ENCODE measurements at regions not wholly inside any gene's neighbourhood (a gene's known extent, or its start where the extent isn't known, plus 50 kb on each side); places are given as distances from the start of the nearest gene placed in this dataset.

DNA sequence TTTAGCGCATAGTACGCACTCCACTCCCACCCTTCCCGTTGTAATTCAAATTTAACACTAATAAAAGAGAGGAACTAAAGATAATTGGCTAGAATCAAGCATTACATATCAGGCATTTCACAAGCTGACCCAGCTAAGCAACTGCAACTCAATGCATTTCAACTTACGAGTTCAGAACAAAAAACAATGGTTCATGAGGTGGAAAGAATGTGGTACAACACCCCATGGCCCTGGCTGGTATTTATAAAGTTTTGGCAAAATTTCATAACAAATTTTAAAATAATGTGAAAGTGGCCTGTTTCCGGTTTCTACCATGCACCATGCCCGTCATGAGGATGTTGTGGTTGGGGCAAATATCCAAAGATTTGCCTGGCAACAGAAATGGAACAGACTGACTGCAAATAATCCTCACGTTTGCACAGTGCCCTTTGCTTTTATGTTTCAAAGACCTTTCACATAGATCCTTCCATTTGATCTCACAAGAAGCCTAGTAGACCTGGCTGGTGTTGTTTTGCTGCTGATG is 455.3 kb upstream of the NR2F2 start (continued):
- TF ChIP-seq ZNF462 (CRISPR knock-in tag; IDR thresholded peaks at IDR 0.05): no peak
- TF ChIP-seq, protein P1, sequence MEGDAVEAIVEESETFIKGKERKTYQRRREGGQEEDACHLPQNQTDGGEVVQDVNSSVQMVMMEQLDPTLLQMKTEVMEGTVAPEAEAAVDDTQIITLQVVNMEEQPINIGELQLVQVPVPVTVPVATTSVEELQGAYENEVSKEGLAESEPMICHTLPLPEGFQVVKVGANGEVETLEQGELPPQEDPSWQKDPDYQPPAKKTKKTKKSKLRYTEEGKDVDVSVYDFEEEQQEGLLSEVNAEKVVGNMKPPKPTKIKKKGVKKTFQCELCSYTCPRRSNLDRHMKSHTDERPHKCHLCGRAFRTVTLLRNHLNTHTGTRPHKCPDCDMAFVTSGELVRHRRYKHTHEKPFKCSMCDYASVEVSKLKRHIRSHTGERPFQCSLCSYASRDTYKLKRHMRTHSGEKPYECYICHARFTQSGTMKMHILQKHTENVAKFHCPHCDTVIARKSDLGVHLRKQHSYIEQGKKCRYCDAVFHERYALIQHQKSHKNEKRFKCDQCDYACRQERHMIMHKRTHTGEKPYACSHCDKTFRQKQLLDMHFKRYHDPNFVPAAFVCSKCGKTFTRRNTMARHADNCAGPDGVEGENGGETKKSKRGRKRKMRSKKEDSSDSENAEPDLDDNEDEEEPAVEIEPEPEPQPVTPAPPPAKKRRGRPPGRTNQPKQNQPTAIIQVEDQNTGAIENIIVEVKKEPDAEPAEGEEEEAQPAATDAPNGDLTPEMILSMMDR (conservative IDR thresholded peaks at IDR 0.05; ENCODE audit: low read depth in 2 of 2): no peak
- no peak for TF ChIP-seq EZH2 (IDR thresholded peaks at IDR 0.05; ENCODE audit: low read depth, unreplicated experiment)

GRCh38 chr15:95880031-95880570 is 450.4 kb upstream of the NR2F2 start:
- TF ChIP-seq ZNF114 (CRISPR knock-in tag; IDR thresholded peaks at IDR 0.05) (no peak), STAT1 (IDR thresholded peaks at IDR 0.05; ENCODE audit: unreplicated experiment) (no peak), CREB1 (CRISPR knock-in tag; IDR thresholded peaks at IDR 0.05; ENCODE audit: low read depth) (no peak), EZH2 (IDR thresholded peaks at IDR 0.05; ENCODE audit: low read depth, unreplicated experiment) (no peak), ZNF331 (CRISPR knock-in tag; IDR thresholded peaks at IDR 0.05; ENCODE audit: low read depth) (no peak)
- H3K4me2 ChIP-seq: no peak overlapping the region
- ATAC-seq: no peak
- H3K4me1 Mint-ChIP-seq: peaks cover 26% of the 10 kb centered on the region
- no peak overlapping the region for H3K27ac ChIP-seq (ENCODE audit: low read depth)
- no peaks in the 10 kb centered on the region for H3K36me3 Mint-ChIP-seq (ENCODE audit: low read depth)
- H3K27me3 ChIP-seq (ENCODE audit: insufficient read depth): no peaks in the 10 kb centered on the region
- no peaks in the 10 kb centered on the region for H3K36me3 ChIP-seq (ENCODE audit: insufficient read depth)
- no peaks in the 10 kb centered on the region for H3F3A ChIP-seq (replicated peaks; ENCODE audit: low read depth)
- H3K4me3 ChIP-seq: no peak overlapping the region
- no peak overlapping the region for H3K27ac Mint-ChIP-seq
- H3K79me2 ChIP-seq (replicated peaks; ENCODE audit: insufficient read depth): no peaks in the 10 kb centered on the region
- peaks cover 14% of the 10 kb centered on the region for H3K4me1 ChIP-seq (ENCODE audit: insufficient read depth)
- 0 out of 2 replicates have a peak overlapping the region, but pooled peaks have one; percentile 35 for H2AFZ ChIP-seq
- H3K9me2 ChIP-seq (ENCODE audit: insufficient read depth): 0 out of 2 replicates have a peak, but pooled peaks cover 3% of the 10 kb centered on the region
- no peaks in the 10 kb centered on the region; the same call in 2 of the 3 replicates for H3K9me3 Mint-ChIP-seq
- H3K27me3 Mint-ChIP-seq (ENCODE audit: insufficient read depth, low read depth, poor library complexity): peaks cover 5% of the 10 kb centered on the region
- no peak for DNase-seq (ENCODE audit: low spot score)
- no peaks in the 10 kb centered on the region for H4K20me1 ChIP-seq (replicated peaks; ENCODE audit: insufficient read depth)
- no peak overlapping the region for H3K4me3 Mint-ChIP-seq
